Endothelial cell of umbilical vein (primary cell): ENCODE measurements at regions not wholly inside any gene's neighbourhood (a gene's known extent, or its start where the extent isn't known, plus 50 kb on each side); places are given as distances from the start of the nearest gene placed in this dataset.

Experiments used
- BruUV-seq: library from RNA; stranded (reverse); fragments of 400-500 nt; replicated peaks from 2 replicates; lab custom pipeline; 2021; lab: Mats Ljungman, UMichigan
- CTCF ChIA-PET: fragments of 300-600, 350-600 bp; sonication (Branson Sonifier 250); formaldehyde crosslinking; loops from one replicate; lab custom pipeline; 2021; ENCODE audit warnings: antibody characterized with exemption, inconsistent platforms; lab: Charles Lee
- POLR2A ChIA-PET: fragments of 300-600, 350-600 bp; sonication (Branson Sonifier 250); formaldehyde crosslinking; loops from one replicate; lab custom pipeline; 2021; ENCODE audit warnings: antibody characterized with exemption, inconsistent platforms; lab: Charles Lee
- DNase-seq: peaks from one replicate; pipeline ENCODE4 v3.0.0-alpha.2; 2011; ENCODE audit warnings: low read depth, low spot score
- FAIRE-seq: peaks from 2 replicates; lab custom pipeline; 2011; peaks lifted over from hg19 to GRCh38; lab: Jason Lieb, UNC
- H2AFZ ChIP-seq: 2 replicates; pipeline ENCODE4 v1.6.0; 2012; ENCODE audit warnings: low read depth, low read length, control low read depth, inconsistent platforms
- H3K27ac ChIP-seq: 2 replicates; pipeline ENCODE4 v1.5.1; 2011; ENCODE audit warnings: low read depth, mild to moderate bottlenecking, control low read depth, low read length, moderate library complexity; ENCODE audit not compliant: insufficient read depth
- H3K27me3 ChIP-seq, 2 experiments: 2 replicates each; pipeline versions ENCODE4 v1.6.0 to v1.6.1; 2011; ENCODE audit warnings: low read length in 2 of 2, mixed read lengths in 1 of 2; ENCODE audit not compliant: control insufficient read depth in 2 of 2, insufficient read depth in 2 of 2
- H3K36me3 ChIP-seq, 2 experiments: 2 replicates in 1 of 2; 3 replicates in 1 of 2; pipeline ENCODE4 v1.5.1; 2011; ENCODE audit warnings: low read length in 2 of 2, mild to moderate bottlenecking in 1 of 2, moderate library complexity in 1 of 2; ENCODE audit not compliant: control insufficient read depth in 2 of 2, insufficient read depth in 2 of 2; ENCODE audit errors: extremely low read depth in 1 of 2
- H3K4me1 ChIP-seq: 3 replicates; pipeline ENCODE4 v1.5.1; 2011; ENCODE audit warnings: mild to moderate bottlenecking, low read length; ENCODE audit not compliant: control insufficient read depth, insufficient read depth; ENCODE audit errors: extremely low read depth
- H3K4me2 ChIP-seq: 2 replicates; pipeline ENCODE4 v1.6.1; 2011; ENCODE audit warnings: low read length, control low read depth, mixed read lengths; ENCODE audit not compliant: insufficient read depth
- H3K4me3 ChIP-seq, 3 experiments: fragments of 200-600 bp in 1 of 3; sonication (generic), shearing (Covaris generic) in 1 of 3; replicated peaks in 1 of 3; 2 replicates each; pipeline ENCODE4 v1.5.1; 2011 to 2016; ENCODE audit warnings: control low read depth in 3 of 3, low read length in 3 of 3, mild to moderate bottlenecking in 2 of 3, inconsistent platforms in 1 of 3, low read depth in 1 of 3, moderate library complexity in 1 of 3; ENCODE audit not compliant: insufficient read depth in 1 of 3
- H3K79me2 ChIP-seq: 2 replicates; pipeline ENCODE4 v1.6.0; 2012; ENCODE audit warnings: low read length, inconsistent platforms; ENCODE audit not compliant: control insufficient read depth, insufficient read depth
- H3K9ac ChIP-seq: replicated peaks from 2 replicates; pipeline ENCODE3; 2011; ENCODE audit warnings: low read length, control low read depth; ENCODE audit not compliant: insufficient read depth; ENCODE audit errors: extremely low read depth
- H3K9me1 ChIP-seq: replicated peaks from 3 replicates; pipeline ENCODE4 v1.6.0; 2011; ENCODE audit warnings: mild to moderate bottlenecking, low read length; ENCODE audit not compliant: control insufficient read depth, insufficient read depth; ENCODE audit errors: extremely low read depth
- H3K9me3 ChIP-seq: replicated peaks from 2 replicates; pipeline ENCODE4 v1.5.1; 2012; ENCODE audit warnings: low read length, inconsistent platforms; ENCODE audit not compliant: control insufficient read depth, insufficient read depth
- H4K20me1 ChIP-seq: replicated peaks from 2 replicates; pipeline ENCODE3; 2011; ENCODE audit warnings: mild to moderate bottlenecking, low read length; ENCODE audit not compliant: control insufficient read depth, insufficient read depth; ENCODE audit errors: extremely low read depth
- CTCF ChIP-seq, 2 donors: IDR thresholded peaks; 1 replicate in 1 of 2; 2 replicates in 1 of 2; pipeline ENCODE4 v1.5.1; 2011; ENCODE audit warnings: low read length in 2 of 2, mild to moderate bottlenecking in 2 of 2, moderate library complexity in 2 of 2, control low read depth in 1 of 2, inconsistent platforms in 1 of 2, low read depth in 1 of 2; ENCODE audit not compliant: insufficient read depth in 1 of 2; ENCODE audit errors: extremely low read depth in 1 of 2
- EZH2 ChIP-seq: IDR thresholded peaks from 2 replicates; pipeline ENCODE4 v1.6.1; 2012; ENCODE audit warnings: borderline replicate concordance, low read depth, mild to moderate bottlenecking, moderate library complexity, low read length, inconsistent platforms; ENCODE audit not compliant: severe bottlenecking
- FOS ChIP-seq: IDR thresholded peaks from 2 replicates; pipeline ENCODE4 v1.6.1; 2011; ENCODE audit warnings: mild to moderate bottlenecking, low read length, moderate library complexity, borderline replicate concordance; ENCODE audit not compliant: insufficient read depth
- GATA2 ChIP-seq: IDR thresholded peaks from 2 replicates; pipeline ENCODE4 v1.7.0; 2011; ENCODE audit warnings: low read depth, mild to moderate bottlenecking, moderate library complexity, mixed read lengths, low read length; ENCODE audit not compliant: insufficient read length, insufficient read depth
- JUN ChIP-seq: IDR thresholded peaks from 2 replicates; pipeline ENCODE4 v1.6.1; 2011; ENCODE audit warnings: borderline replicate concordance, low read depth; ENCODE audit not compliant: insufficient read length, insufficient read depth
- MAX ChIP-seq: IDR thresholded peaks from 2 replicates; pipeline ENCODE4 v1.6.1; 2011; ENCODE audit not compliant: insufficient read depth, insufficient read length
- MYC ChIP-seq: IDR thresholded peaks from one replicate; pipeline ENCODE4 v1.6.1; 2011; ENCODE audit warnings: mild to moderate bottlenecking, low read depth, low read length
- POLR2A ChIP-seq: IDR thresholded peaks from 2 replicates; pipeline ENCODE4 v1.6.1; 2012; ENCODE audit warnings: low read depth, mild to moderate bottlenecking, control low read depth, low read length
- POLR2AphosphoS5 ChIP-seq: IDR thresholded peaks from 2 replicates; pipeline ENCODE4 v1.6.1; 2012; ENCODE audit warnings: low read depth, mild to moderate bottlenecking, control low read depth, low read length, moderate library complexity; ENCODE audit not compliant: insufficient read depth
- dilution Hi-C: fragments of 300-500 bp; cut with MboI; formaldehyde crosslinking; loops from one replicate; pipeline ENCODE4 v1.15.0; 2019; ENCODE audit warnings: low sequenced_read_pairs; ENCODE audit not compliant: extremely low pct_ligation_motif_present
- intact Hi-C: fragments of 100-400 bp; cut with micrococcal nuclease; formaldehyde crosslinking; loops from one replicate; pipeline ENCODE4 v1.10.0; 2022

GRCh38 chr13:21233086-21233485 lies 56.6 kb downstream of the MRPL57 start:
- TF ChIP-seq EZH2 (no peak), CTCF (IDR thresholded peaks at IDR 0.05; ENCODE audit: extremely low read depth in 1 of 2, insufficient read depth in 1 of 2, low read depth in 1 of 2, low read length in 2 of 2) (no peak)
- Histone ChIP-seq H3K79me2 (no peaks in the 10 kb centered on the region), H4K20me1 (no peaks in the 10 kb centered on the region), H2AFZ (no peak overlapping the region), H3K4me3 (no peak overlapping the region), H3K9me1 (no peaks in the 10 kb centered on the region), H3K4me2 (no peak overlapping the region), H3K4me1 (no peaks in the 10 kb centered on the region), H3K9ac (no peak overlapping the region), H3K36me3 (no peaks in the 10 kb centered on the region), H3K9me3 (no peaks in the 10 kb centered on the region), H3K27ac (no peak overlapping the region), H3K27me3 (peaks cover 12 to 16% of the 10 kb centered on the region in 2 experiments)
- FAIRE-seq (no peak), DNase-seq (no peak)
- dilution Hi-C loops (no loop called here), intact Hi-C loops (no loop called here)
- no TSS peak for BruUV-seq
- ChIA-PET CTCF (interaction anchor here (0.6 to 1.2 kb wide), 3 partner anchors 9 to 16 kb away, joined by 3 to 5 read pairs (median 4); no protein-coding TSS in a partner anchor), POLR2A (no interaction called here)

GRCh38 chr13:21234526-21234925 lies 58.1 kb downstream of the MRPL57 start:
- Histone ChIP-seq H3K36me3 (no peaks in the 10 kb centered on the region), H2AFZ (no peak overlapping the region), H3K27ac (no peak overlapping the region), H3K9ac (no peak overlapping the region), H4K20me1 (no peaks in the 10 kb centered on the region), H3K4me2 (no peak overlapping the region), H3K79me2 (no peaks in the 10 kb centered on the region), H3K27me3 (peaks cover 12 to 16% of the 10 kb centered on the region in 2 experiments), H3K4me1 (no peaks in the 10 kb centered on the region), H3K9me1 (no peaks in the 10 kb centered on the region), H3K9me3 (no peaks in the 10 kb centered on the region), H3K4me3 (no peak overlapping the region)
- no peak for DNase-seq
- intact Hi-C loops (no loop called here), dilution Hi-C loops (no loop called here)
- BruUV-seq: no TSS peak
- TF ChIP-seq MYC: no peak
- no peak for TF ChIP-seq CTCF (IDR thresholded peaks at IDR 0.05; ENCODE audit: extremely low read depth in 1 of 2, insufficient read depth in 1 of 2, low read depth in 1 of 2, low read length in 2 of 2)
- TF ChIP-seq POLR2A: no peak
- no peak for TF ChIP-seq MAX
- no peak for TF ChIP-seq JUN
- no peak for TF ChIP-seq GATA2
- no peak for TF ChIP-seq POLR2AphosphoS5
- no peak for TF ChIP-seq FOS
- TF ChIP-seq EZH2: no peak
- ChIA-PET CTCF (no interaction called here), POLR2A (no interaction called here)
- FAIRE-seq: no peak
